Stomach (tissue), 4 donors: ENCODE measurements at regions not wholly inside any gene's neighbourhood (a gene's known extent, or its start where the extent isn't known, plus 50 kb on each side); places are given as distances from the start of the nearest gene placed in this dataset.

Experiments
- CTCF ChIP-seq, 7 experiments: fragments of 450-650 bp in 4 of 7; fragments of 200-600 bp in 3 of 7; sonication (generic) in 3 of 7; IDR thresholded peaks; one replicate each; pipeline ENCODE4 v1.5.1; 2016 to 2019; ENCODE audit warnings: antibody characterized with exemption in 7 of 7, control low read depth in 2 of 7, mild to moderate bottlenecking in 1 of 7
- EP300 ChIP-seq: sonication (generic); formaldehyde crosslinking; IDR thresholded peaks from one replicate; pipeline ENCODE4 v1.6.1; 2017; ENCODE audit warnings: antibody characterized with exemption
- POLR2A ChIP-seq, 4 donors: fragments of 450-650 bp; IDR thresholded peaks; one replicate each; pipeline ENCODE4 v1.6.1; 2016; ENCODE audit warnings: antibody characterized with exemption in 4 of 4, control low read depth in 2 of 4, mild to moderate bottlenecking in 1 of 4, moderate library complexity in 1 of 4
- POLR2AphosphoS5 ChIP-seq, 3 donors: sonication (generic); formaldehyde crosslinking; IDR thresholded peaks; one replicate each; pipeline ENCODE4 v1.6.1; 2016; ENCODE audit warnings: antibody characterized with exemption in 3 of 3

- no peak for TF ChIP-seq POLR2A (IDR thresholded peaks at IDR 0.05)
- TF ChIP-seq CTCF (IDR thresholded peaks at IDR 0.05), result no peak
- TF ChIP-seq POLR2AphosphoS5 (IDR thresholded peaks at IDR 0.05), result no peak
- no peak for TF ChIP-seq EP300
Observed at GRCh38 chr3:157594413-157594812, 91.2 kb upstream of the VEPH1 start.
